ENCODE measurements at regions not wholly inside any gene's neighbourhood (a gene's known extent, or its start where the extent isn't known, plus 50 kb on each side); places are given as distances from the start of the nearest gene placed in this dataset.

GRCh38 chr2:16718576-16719484 lies 53.2 kb upstream of the CYRIA start:
- DNase-seq: no peak

- no peak for DNase-seq
Observed at GRCh38 chr2:16717477-16717876, 51.8 kb upstream of the CYRIA start.

GRCh38 chr2:16716944-16717343 lies 51.3 kb upstream of the CYRIA start:
- DNase-seq: no peak

- no peak for DNase-seq
Observed at GRCh38 chr2:16716024-16716423, 50.4 kb upstream of the CYRIA start.

All from stimulated activated CD4-positive, alpha-beta T cell treated with anti-CD3 and anti-CD28 coated beads, Interleukin-15, amount 100 ng/mL, for 24 hours (primary cell).